Muscle of arm (tissue), 1 donor: ENCODE measurements at regions not wholly inside any gene's neighbourhood (a gene's known extent, or its start where the extent isn't known, plus 50 kb on each side); places are given as distances from the start of the nearest gene placed in this dataset.
"Not testable (repeated sequence)": the region's sequence is repeated elsewhere in the genome, so short reads cannot be mapped to it uniquely, and the experiment has no call there.

Source experiments
- DNase-seq: peaks from one replicate; pipeline ENCODE4 v3.0.0-alpha.2; 2013

DNA sequence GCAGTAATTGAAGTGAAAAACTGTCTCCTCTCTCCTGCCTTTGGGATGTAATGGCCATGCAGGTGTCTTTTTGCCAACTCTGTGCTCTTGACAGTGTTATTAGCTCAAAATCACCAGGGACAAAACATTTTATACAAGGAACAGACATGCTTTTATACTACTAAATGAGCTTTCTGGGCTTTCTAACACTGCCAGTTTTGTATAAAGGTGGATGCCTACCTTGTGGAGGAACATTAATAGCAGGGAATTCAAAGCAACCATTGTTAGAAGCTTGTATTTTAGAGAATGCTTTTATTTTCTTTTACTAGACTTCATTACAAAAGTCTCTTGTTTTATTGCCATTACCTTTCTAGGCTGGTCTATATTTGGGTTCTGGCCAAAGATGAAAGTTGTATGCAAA, 54.7 kb upstream of the ARSJ start:
- DNase-seq, result no peak

DNA sequence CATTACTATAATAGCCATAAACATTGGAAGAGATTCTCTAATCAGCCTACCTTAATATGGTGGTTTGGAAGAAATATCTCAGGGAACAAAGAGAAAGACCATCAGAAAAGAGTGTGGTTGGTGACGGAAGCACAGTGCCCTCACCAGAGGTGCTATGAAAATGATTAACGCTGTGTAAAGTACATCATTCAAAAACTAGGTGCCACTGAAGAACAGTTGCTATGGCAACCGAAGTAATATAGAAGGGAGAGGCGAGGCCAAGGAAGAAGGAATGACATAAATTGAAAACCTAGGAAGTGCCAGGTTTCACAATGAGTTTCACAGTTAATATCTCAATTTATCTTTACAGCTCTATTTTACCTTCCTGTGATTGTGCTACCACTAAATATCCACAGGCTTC, 57.0 kb upstream of the ARSJ start:
- DNase-seq, result no peak

DNA sequence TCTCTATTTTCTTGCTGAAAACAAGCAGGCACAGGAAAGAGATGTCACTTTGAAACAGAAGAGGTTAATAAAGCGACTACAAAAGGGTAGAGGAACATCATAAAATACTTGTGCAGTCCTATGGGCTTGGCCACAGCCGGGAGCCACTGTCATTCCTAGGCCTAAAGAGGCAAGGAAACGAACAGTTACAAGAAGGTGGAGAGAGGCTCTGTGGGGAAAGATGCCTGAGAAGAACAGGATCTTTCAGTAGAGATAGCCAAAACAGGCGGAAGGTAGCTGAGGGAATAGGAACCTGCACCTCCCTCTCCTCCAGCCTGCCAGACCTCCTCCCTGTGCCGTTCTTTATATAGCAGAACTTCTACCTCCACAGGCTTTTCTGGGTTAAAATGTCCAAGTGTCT, 57.4 kb upstream of the ARSJ start:
- no peak for DNase-seq

DNA sequence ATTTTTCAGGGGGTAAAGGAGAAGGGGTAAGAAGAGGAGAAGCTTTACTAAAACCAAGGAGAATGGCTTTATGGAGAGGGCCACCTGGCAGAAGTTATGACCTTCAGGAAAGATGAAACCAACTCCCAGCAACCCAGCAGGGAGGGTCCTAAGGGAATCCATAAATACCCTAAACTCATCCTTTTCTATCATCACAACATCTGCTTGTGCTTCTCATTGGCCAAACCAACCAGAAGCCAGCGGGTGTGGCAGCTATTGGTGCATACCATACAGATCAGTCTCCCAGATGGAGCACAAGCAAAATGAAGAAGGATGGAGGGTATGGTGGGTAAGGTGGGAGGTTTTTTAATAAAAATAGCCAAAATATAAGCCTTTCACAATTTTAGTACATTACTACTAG, 58.5 kb upstream of the ARSJ start:
- no peak for DNase-seq

DNA sequence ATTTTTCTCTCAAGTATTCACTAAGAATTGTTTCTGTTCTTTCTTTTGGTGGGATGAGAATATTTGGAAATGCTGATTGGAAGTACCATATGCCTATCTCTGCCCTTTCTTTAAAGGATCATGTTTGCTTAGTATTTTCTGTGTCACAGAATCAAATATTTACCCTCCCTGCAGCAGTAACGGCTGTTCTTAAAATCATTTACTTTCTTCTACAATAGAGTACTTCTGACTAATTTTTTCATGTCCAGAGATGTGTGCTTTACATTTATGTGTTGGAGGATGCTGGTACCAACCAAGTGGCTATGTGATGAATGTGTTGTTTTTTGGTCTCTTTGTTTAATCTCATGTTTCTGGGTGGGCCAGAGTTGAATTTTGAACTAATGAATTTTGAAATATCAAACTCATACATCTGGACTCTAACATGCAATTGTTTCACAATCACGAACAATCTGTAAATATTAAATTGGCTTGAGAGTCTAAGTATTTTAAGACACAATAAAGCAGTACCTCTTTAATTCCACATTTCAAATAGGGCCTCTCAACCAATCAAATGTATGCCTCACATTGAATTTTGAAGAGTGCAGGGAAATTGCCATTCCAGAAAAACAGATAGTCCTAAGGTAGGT, 59.4 kb upstream of the ARSJ start:
- no peak for DNase-seq

DNA sequence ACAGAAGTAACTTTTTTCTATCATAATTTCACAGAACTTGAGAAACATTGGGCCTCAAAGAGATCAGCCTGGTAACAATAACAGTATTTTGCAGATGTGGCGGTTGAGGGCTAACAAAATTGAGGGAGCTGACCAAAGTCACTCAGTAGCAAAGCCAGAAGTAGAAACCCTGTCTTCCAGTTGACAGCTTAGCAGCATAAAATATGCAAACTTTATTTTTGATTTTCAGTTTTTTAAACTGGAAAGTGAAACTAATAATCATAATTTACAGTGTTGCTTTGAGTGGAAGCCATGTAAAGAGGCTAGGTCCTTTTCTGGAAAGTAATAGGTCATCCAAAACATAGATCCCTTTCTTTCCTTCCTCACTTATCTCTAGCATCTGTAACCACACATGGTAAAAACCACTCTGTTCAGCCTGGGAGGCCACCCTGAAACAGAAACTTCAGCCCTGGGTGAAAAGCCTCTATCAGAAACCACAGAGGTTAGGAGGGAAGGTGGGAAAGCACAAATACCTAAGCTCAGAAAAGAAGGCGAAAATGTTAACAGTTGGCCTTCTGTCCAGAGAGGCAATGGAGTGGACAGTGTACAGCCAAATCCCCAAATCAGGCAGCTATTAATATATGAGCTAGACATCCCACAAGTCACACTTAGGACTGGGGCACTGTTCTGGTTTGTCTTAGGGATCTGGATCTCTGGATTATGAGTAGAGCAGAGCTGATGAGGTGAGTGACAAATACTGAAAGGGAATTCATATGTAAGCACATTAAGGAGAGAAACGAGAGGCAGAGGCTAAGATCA, 61.1 kb upstream of the ARSJ start:
- no peak for DNase-seq

DNA sequence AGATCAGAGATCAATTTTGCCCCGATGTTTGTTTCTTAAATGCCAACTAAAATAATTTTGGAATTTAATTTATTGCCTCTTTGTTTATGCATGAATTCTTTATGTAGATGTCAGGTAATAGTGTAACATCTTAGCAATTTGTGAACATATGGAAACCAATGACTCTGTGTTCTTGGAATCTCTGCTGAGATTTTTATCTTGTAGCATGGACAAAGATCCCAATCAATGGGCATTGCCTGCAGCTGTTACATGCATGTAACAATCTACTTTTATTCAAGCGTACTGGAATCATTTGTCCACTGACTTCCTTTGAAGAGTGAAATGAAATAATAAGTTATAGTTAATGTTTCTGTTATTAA, 61.6 kb upstream of the ARSJ start:
- DNase-seq, result no peak

DNA sequence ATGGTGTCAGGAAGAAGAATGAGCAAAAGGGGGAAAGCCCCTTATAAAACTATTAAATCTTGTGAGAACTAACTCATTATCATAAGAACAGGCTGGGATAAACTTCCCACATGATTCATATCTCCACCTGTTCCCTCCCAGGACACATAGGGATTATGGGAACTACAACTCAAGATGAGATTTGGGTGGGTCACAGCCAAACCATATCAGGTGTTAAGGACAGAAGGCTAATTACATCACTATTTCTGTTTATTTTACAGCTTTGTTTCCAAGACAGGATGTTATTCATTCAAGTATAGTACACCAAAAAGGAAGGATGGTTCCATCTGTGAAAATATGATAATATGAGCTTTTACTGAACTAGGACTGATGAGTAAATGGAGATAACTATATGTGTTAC, 63.7 kb upstream of the ARSJ start:
- DNase-seq, result no peak

DNA sequence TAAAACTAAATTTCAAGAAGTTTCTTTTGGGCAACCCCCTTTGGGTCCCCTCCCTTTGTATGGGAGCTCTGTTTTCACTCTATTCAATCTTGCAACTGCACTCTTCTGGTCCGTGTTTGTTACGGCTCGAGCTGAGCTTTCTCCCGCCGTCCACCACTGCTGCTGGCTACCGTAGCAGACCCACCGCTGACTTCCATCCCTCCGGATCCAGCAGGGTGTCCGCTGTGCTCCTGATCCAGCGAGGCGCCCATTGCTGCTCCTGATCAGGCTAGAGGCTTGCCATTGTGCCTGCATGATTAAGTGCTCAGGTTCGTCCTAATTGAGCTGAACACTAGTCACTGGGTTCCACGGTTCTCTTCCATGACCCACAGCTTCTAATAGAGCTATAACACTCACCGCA, 64.9 kb upstream of the ARSJ start:
- DNase-seq, result not testable (repeated sequence)

DNA sequence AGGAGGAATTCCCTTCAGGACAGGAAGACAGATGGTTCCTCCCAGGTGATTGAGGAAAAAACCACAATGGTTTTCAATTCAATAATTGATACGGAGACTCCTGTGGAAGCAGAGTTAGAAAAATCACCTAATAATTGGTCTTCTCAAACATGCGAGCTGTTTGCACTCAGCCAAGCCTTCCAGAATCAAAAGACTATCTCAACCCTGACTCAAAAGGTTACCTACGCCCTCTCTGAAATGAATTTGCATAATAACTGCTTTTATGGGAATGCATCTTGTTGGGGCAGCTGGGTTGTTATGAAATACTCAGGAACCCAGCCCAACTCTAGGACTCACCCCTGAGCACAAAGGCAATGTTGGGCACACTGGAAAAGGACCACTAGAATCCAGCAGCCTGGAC, 66.9 kb upstream of the ARSJ start:
- DNase-seq, result no peak

DNA sequence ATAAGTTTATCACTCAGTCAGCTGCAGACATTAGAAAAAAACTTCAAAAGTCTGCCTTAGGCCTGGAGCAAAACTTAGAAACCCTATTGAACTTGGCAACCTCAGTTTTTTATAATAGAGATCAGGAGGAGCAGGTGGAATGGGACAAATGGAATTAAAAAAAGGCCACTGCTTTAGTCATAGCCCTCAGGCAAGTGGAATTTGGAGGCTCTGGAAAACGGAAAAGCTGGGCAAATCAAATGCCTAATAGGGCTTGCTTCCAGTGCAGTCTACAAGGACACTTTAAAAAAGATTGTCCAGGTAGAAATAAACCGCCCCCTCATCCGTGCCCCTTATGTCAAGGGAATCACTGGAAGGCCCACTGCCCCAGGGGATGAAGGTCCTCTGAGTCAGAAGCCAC, 68.7 kb upstream of the ARSJ start:
- not testable (repeated sequence) for DNase-seq

DNA sequence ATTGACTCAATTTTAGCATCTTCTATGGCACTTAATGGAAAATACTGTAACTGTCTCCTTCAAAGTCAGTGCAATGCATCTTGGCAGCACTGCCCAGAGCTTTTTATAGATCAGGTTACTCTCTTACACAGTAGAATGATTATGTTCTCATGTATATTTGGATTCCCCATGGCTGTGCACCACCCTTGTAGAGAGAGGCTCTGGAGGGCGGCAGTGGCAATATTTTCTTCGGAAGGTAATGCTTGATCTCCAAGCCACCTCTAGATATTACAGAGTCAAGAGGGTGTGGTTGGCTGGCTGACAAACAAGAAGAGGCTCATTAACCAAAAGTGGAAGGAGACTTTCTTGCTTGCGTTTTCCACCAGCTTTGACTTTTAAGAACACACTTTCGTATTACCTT, 72.8 kb upstream of the ARSJ start:
- no peak for DNase-seq

DNA sequence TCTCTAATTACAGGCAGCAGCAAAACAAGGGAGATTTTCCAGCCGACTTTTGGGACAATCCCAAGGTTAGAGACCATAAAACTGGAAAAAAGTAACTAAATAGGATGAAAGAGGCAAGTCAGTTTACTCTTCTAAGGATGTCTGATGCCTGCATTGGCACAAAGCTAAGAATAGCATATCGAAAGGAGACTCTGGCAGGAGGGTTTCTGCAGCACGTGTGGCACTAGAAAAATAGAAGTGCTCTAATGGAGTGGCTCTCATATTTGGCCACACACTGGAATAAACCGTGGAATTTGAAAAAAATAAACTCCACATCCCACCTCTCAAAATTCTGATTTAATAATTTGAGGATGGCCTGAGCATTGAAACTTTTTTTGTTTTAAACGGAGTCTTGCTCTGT, 77.2 kb upstream of the ARSJ start:
- DNase-seq, result no peak

DNA sequence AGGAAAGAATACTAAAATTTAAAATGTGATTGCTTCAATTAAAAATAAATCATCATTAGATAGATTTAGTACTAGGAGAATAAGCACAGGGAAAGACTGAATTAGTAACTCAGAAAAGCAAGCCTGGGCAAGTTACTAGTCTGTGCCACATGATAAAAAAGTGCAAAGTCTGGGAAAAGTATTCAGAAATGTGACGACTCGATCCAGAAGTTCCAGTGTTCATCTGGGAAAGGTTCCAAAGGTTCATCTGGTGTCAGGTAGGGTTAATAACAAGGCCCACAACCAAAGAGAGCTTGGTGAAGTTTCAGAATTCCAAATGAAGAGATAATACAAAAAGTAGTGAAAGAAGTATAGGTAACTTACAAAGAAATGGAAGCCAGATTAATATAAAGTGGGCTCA, 78.3 kb upstream of the ARSJ start:
- DNase-seq, result no peak

DNA sequence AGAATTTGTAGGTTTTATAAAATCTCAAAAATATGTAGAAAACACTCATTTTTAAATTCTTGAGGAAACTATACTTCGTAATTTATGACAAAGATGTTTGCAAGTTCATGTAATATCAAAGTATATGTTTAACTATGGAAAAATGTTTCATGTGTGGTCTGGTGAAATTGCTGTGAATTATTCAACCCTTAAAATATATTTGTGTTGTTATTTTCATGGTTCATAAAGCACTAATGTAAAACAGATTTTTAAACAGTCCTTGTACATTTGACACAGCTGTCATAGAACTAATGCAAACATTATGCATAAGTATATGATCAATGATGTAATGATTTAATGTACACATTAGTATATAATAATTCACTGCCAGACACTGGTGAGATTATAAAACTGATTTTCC, 83.1 kb upstream of the ARSJ start:
- DNase-seq, result no peak

DNA sequence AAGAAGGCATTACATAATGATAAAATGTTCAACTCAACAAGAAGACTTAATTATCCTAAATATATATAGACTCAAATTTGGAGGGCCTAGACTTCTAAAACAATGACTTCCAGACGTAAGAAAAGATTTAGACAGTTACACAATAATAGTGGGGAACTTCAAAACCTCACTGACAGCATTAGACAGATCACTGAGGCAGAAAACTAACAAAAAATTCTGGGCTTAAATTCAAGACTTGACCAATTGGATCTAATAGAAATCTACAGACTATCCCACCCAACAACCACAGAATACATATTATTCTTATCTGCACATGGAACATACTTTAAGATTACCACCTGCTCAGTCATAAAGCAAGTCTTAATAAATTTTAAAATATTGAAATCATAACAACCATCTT, 93.3 kb upstream of the ARSJ start:
- no peak for DNase-seq

DNA sequence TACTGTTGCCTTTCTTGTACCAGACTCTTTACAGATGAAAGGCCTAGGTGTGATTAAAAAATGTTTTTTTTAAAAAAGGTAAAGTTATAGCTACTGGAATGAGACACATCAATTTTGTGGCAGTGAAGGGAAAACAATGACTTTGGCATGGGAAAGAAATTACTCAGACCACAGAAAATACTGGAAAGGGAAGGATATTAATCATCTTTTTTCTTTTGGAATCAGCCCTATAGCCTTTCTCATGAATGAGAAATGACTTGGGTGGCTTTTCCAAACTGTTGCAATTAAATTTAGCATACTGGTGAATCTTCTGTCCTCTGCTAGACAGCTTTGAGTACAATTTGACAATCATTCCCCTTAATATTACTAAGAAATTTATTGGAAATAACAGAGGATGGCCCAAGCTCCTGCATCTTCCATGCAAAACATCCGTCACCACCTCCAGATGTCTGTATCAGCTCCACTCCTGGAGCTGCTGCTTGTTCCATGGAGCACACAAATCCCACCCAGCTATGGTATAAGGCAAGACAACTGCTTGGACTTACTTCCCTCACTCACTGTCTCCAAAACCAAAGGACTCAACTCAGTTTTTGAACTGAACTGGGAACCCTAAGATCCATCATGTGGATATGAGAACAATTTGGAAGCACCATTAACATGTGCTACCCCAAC, 97.6 kb upstream of the ARSJ start:
- peak; percentile 16 for DNase-seq

DNA sequence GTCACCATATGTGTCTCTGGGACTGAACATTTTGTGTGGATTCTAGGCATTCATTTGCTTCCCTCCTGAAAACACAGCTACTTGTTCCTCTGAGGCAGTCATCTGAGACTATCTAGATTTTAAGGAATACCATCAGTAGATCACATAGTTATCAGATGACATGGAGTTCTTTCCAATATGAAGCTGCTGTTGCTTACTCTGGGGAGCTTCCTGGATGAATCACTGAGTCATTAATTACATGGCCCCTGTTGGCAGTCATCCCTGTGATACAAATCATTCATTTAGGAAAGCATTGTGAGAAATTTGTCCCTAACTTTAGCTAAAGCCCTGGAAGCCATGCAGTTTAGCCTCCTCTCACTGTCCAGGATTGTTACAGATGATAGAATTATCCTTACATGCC, 98.2 kb upstream of the ARSJ start:
- DNase-seq, result peak; percentile 55

DNA sequence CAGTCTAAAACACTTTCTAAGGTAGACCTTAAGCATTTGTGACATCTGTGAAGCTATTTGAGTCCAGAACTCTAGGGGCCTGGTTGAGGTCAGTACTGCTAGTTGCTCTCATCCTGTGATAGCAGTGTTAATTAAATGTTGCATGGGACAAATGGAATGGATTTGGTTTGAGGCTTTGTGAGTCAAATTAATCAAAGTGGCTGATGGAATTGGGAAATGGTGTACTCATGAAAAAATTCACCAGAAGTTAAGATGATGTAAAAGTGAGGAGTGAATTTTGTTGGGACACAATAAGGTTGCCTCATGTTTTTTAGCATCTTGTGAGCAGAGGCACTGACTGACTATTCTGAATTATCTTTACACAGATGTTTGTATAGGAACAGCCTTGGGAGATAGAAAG, 99.2 kb upstream of the ARSJ start:
- DNase-seq, result no peak

DNA sequence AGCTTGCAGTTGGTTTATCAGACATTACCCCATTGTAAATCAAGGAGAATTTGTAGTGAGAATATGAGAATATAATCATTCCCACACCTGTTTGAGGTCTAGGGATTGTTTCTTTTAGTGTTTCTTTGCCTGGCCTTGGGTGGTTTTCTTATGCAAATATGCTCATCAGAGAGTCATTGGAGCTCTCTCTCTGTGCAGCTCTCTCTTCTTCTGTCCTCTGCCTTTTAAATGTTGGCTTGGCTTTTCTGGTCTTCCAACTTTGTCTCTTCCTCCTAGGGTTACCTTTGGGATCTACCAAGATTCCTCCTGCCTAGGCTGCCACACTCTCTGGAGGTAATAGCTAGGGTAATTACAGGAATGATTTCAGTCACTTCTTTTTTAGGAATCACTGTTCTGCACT, 102.3 kb upstream of the ARSJ start:
- DNase-seq, result no peak

DNA sequence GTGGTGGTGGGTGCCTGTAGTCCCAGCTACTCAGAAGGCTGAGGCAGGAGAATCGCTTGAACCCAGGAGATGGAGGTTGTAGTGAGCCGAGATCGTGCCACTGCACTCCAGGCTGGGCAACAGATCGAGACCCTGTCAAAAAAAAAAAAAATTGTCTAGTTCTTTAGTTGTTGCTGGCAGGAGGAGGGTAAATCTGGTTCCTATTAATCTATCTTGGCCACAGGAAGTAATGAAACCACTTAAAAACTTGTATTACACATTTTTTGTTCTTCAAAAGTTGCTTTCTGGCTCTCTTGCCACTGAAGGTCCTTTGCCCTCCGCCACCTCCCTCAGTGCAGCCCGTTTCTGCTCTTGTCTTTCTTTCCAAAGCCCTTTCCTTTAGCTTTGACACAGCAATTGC, 102.9 kb upstream of the ARSJ start:
- no peak for DNase-seq

DNA sequence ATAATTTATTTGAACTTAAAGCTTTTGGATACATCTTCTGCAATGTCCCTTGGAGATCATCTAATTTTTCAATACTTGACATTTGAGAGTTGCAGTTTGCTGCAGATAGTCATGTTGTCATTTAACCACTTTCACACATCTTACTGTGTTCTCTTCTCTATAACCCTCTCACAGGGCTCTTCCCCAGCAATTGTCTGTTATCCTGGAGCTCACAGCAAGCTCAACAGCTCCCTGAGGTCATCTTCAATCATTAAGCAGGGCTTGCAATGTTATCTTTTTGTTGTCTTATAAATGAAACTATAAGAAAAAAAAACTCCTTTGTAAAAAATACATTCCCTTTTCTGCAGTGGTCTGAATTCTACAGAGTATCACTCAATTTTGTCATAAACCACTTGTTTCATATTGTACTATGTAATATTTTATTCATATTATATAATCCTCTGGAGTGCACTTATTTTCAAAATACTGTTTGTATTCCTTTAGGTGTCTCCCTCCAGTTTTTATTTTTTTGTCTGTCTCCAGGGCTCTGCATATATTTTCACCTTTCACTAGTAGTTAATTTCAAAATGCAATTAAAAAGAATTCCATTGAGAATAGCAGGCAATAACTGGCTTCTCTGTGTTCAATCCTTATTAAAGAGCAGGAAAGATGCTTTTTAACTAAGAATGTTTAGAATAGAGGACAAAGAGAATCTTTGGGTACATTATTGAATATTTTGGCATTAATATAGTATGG, 106.3 kb upstream of the ARSJ start:
- no peak for DNase-seq
